Ovary (tissue), 7 donors: ENCODE measurements at regions not wholly inside any gene's neighbourhood (a gene's known extent, or its start where the extent isn't known, plus 50 kb on each side); places are given as distances from the start of the nearest gene placed in this dataset.

ENCODE experiments used
- DNase-seq, 5 donors: peaks; one replicate each; pipeline ENCODE4 v3.0.0-alpha.2; 2019 to 2020
- H3K27ac ChIP-seq, 2 donors: fragments of 200-600 bp; one replicate each; pipeline versions ENCODE4 v1.5.1 to v1.8.0; 2019 to 2022
- H3K27me3 ChIP-seq: fragments of 200-600 bp; one replicate; pipeline ENCODE4 v1.8.0; 2022
- H3K36me3 ChIP-seq: fragments of 200-600 bp; sonication (generic); one replicate; pipeline ENCODE4 v1.5.1; 2019
- H3K4me1 ChIP-seq: one replicate; pipeline ENCODE4 v1.8.1; 2013; ENCODE audit warnings: mild to moderate bottlenecking, moderate library complexity; ENCODE audit not compliant: insufficient read depth
- H3K4me3 ChIP-seq: fragments of 200-600 bp; sonication (generic); one replicate; pipeline ENCODE4 v1.5.1; 2017
- H3K9me3 ChIP-seq, 2 donors: fragments of 200-600 bp in 1 of 2; sonication (generic) in 1 of 2; one replicate each; pipeline versions ENCODE4 v1.5.1 to v1.8.1; 2013 to 2019; ENCODE audit warnings: mild to moderate bottlenecking in 1 of 2, moderate library complexity in 1 of 2
- CTCF ChIP-seq, 3 donors: fragments of 450-650 bp in 2 of 3; fragments of 200-600 bp in 1 of 3; IDR thresholded peaks; one replicate each; pipeline versions ENCODE4 v1.5.1 to v1.8.0; 2016 to 2022; ENCODE audit warnings: antibody characterized with exemption in 3 of 3, mild to moderate bottlenecking in 1 of 3
- EP300 ChIP-seq: sonication (generic); formaldehyde crosslinking; IDR thresholded peaks from one replicate; pipeline ENCODE4 v1.6.1; 2017; ENCODE audit warnings: antibody characterized with exemption
- POLR2A ChIP-seq: fragments of 450-650 bp; IDR thresholded peaks from one replicate; pipeline ENCODE4 v1.6.1; 2017; ENCODE audit warnings: antibody characterized with exemption, mild to moderate bottlenecking, moderate library complexity
- WGBS, 3 donors: extraction: QIAGEN DNeasy Blood & Tissue Kit in 1 of 3; methylation state at CpG; one replicate each; pipeline versions ENCODE4 v1.1.5 to v1.1.7; 2013 to 2017; 5-methylcytosine and 5-hydroxymethylcytosine counted together
- intact Hi-C, 4 donors: fragments of 100-400 bp; cut with DNase I; formaldehyde crosslinking; loops; one replicate each; pipeline versions ENCODE4 v1.11.0 to v1.15.1; 2022 to 2023
- donor health status: DM: no; HTN: no; CAD: no; lungs with moderate emphysema.
- donor health status: DM: no; HTN: no; CAD: no.
- donor health status: Bipolar disorder and iron deficiency.
- donor health status: DM: no; HTN: no; CAD: no.
- donor health status: DM: yes; HTN: yes; CAD: no.

DNA sequence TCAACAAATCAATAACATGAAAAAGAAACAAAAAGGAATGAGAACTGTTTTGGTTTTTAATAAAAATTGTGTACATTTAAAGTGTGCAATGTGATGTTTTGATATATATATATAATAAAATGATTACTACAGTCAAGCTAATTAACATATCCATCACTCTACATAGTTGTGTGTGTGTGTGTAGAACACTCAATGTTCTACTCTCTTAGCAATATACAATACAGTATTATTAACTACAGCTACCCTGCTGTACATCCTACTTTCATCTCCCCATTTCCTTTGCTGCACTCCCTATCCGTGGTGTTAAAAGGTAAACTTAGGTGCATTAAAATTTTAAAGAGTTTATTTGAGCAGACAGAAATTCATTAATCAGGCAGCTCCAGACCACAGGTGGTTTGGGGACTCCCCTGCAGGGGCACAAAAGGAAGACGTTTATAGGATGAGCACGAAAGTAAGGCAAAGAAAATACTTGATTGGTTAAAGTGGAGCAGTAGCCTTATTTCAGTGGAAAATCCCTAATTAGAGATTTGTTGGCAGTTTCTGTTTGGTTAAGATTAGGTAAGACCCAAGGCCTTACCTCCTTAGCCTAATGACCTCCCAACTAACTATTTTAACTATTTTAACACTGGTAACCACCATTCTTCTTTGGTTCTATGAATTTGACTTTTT, 61.8 kb upstream of the SNRK start:
- 62 to 71% (median 63%) methylated on average over 3 of the region's 3 CpGs for WGBS, 3 donors
- Histone ChIP-seq H3K9me3 (peaks cover 0 to 3% of the 10 kb centered on the region in 2 donors), H3K4me1 (no peaks in the 10 kb centered on the region), H3K36me3 (no peaks in the 10 kb centered on the region), H3K27ac (no peak overlapping the region), H3K4me3 (no peak overlapping the region), H3K27me3 (no peaks in the 10 kb centered on the region)
- intact Hi-C loops, result no loop called here
- no peak for TF ChIP-seq POLR2A
- no peak for TF ChIP-seq CTCF (IDR thresholded peaks at IDR 0.05)
- no peak for TF ChIP-seq EP300
- no peak for DNase-seq

DNA sequence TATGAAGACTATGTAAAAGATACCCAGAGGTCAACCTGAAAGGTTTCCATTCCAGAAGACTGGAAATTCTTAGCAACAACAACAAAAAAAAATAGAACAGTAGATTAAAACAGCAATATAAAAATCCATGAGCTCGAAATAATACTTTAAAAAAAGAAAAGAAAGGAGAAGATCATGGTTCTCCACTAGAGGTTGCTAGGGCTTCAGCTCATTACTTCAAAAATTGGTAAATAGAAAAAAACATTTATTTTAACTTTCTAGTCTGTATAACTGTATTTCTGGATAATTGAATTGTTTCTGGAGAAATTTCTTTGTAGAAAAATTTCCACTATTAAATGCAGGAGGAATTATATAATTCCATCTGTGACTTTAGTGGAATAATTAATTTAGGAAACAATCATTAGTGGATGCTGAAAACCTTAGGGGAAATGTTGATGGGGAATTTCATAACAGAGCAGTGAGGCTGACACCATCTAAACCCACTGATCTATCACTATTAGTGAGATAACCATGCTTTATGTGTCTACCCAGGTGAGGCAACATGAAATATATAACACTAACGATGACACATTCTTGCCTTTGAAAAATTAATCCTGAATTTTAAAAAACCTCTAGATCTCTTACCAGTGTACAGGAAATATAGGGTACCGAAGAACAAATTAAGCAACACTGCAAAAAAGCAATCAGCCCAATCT, 62.5 kb upstream of the SNRK start:
- WGBS, 3 donors, result 64 to 69% (median 65%) methylated on average over 3 of the region's 3 CpGs
- intact Hi-C loops, result no loop called here
- H3K36me3 ChIP-seq, result no peaks in the 10 kb centered on the region
- TF ChIP-seq CTCF (IDR thresholded peaks at IDR 0.05) (no peak), POLR2A (no peak), EP300 (no peak)
- no peak for DNase-seq
- H3K4me3 ChIP-seq, result no peak overlapping the region
- peaks cover 0 to 3% of the 10 kb centered on the region in 2 donors for H3K9me3 ChIP-seq
- H3K4me1 ChIP-seq, result no peaks in the 10 kb centered on the region
- H3K27ac ChIP-seq, result no peak overlapping the region
- H3K27me3 ChIP-seq, result no peaks in the 10 kb centered on the region

DNA sequence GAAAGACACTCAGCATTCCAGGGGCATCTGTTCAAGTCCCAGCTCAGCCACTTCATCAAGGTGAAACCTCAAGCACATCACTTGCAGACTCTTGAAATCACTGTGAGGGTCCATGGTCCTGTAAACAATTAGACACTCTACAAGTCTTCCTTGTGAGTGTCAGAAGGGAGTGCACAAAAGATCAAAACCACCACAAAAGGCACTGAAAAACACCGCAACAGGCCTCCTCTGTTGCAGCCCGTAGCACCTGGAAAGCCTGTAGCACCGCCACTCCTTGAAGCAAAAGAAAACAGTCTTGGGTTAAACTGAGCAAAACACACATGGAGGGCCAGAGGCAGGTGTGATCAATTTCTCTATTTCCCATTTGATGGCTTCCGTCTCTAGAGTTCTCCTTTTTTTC, 63.8 kb upstream of the SNRK start:
- DNase-seq, result no peak
- no peaks in the 10 kb centered on the region for H3K4me1 ChIP-seq
- TF ChIP-seq CTCF (IDR thresholded peaks at IDR 0.05) (no peak), EP300 (no peak), POLR2A (no peak)
- no peak overlapping the region for H3K4me3 ChIP-seq
- H3K36me3 ChIP-seq, result no peaks in the 10 kb centered on the region
- H3K27ac ChIP-seq, result no peak overlapping the region
- WGBS, 3 donors, result 97 to 99% (median 97%) methylated on average over 4 of the region's 4 CpGs
- no peaks in the 10 kb centered on the region for H3K9me3 ChIP-seq
- no peaks in the 10 kb centered on the region for H3K27me3 ChIP-seq
- intact Hi-C loops, result no loop called here

- no peak for TF ChIP-seq CTCF (IDR thresholded peaks at IDR 0.05)
- no peak for TF ChIP-seq POLR2A
- TF ChIP-seq EP300, result no peak
- intact Hi-C loops, result no loop called here
- no peak for DNase-seq
- 49 to 51% (median 49%) methylated on average over 6 of the region's 6 CpGs for WGBS, 3 donors
- no peaks in the 10 kb centered on the region for H3K9me3 ChIP-seq
- H3K27me3 ChIP-seq, result no peaks in the 10 kb centered on the region
- H3K4me1 ChIP-seq, result no peaks in the 10 kb centered on the region
- H3K4me3 ChIP-seq, result no peak overlapping the region
- no peak overlapping the region for H3K27ac ChIP-seq
- H3K36me3 ChIP-seq, result no peaks in the 10 kb centered on the region
These were observed 65.3 kb upstream of the SNRK start for GRCh38 chr3:43221076-43221475.
